NB4 (cell line): ENCODE measurements at regions not wholly inside any gene's neighbourhood (a gene's known extent, or its start where the extent isn't known, plus 50 kb on each side); places are given as distances from the start of the nearest gene placed in this dataset.

Source experiments
- DNase-seq: peaks from one replicate; pipeline ENCODE4 v3.0.0; 2010; ENCODE audit warnings: low read depth
- H3K4me3 ChIP-seq: one replicate; pipeline ENCODE4 v1.5.1; 2011; ENCODE audit warnings: mild to moderate bottlenecking, low read depth, low read length, moderate library complexity
- CTCF ChIP-seq: IDR thresholded peaks from one replicate; pipeline ENCODE4 v1.5.1; 2012; ENCODE audit warnings: low read depth, low read length
- MAX ChIP-seq: IDR thresholded peaks from 2 replicates; pipeline ENCODE4 v1.6.1; 2011; ENCODE audit warnings: low read depth, low read length
- MYC ChIP-seq: IDR thresholded peaks from 2 replicates; pipeline ENCODE4 v1.6.1; 2011; ENCODE audit warnings: low read depth, low read length
- POLR2A ChIP-seq: IDR thresholded peaks from 2 replicates; pipeline ENCODE4 v1.6.1; 2011; ENCODE audit warnings: mild to moderate bottlenecking; ENCODE audit not compliant: insufficient read length; ENCODE audit errors: extremely low read depth

- no peak overlapping the region for H3K4me3 ChIP-seq
- TF ChIP-seq MAX (no peak), POLR2A (no peak), CTCF (no peak), MYC (no peak)
- DNase-seq, result no peak
Measured at GRCh38 chr16:65861131-65861731, 505.3 kb upstream of the CDH5 start.

GRCh38 chr16:65855171-65856145 is 511.0 kb upstream of the CDH5 start:
- no peak for DNase-seq
- no peak overlapping the region for H3K4me3 ChIP-seq
- TF ChIP-seq POLR2A (no peak), MAX (no peak), MYC (no peak), CTCF (no peak)

- no peak overlapping the region for H3K4me3 ChIP-seq
- no peak for DNase-seq
- TF ChIP-seq MAX (no peak), POLR2A (no peak), CTCF (no peak), MYC (no peak)
Measured at GRCh38 chr16:65846210-65846602, 520.3 kb upstream of the CDH5 start.

- DNase-seq, result no peak
- TF ChIP-seq MYC (no peak), MAX (no peak), CTCF (no peak), POLR2A (no peak)
- no peak overlapping the region for H3K4me3 ChIP-seq
Measured at GRCh38 chr16:65845466-65846209, 520.9 kb upstream of the CDH5 start.

- DNase-seq, result no peak
- no peak for TF ChIP-seq MYC
- H3K4me3 ChIP-seq, result no peak overlapping the region
Measured at GRCh38 chr16:65843941-65844340, 522.5 kb upstream of the CDH5 start.

GRCh38 chr16:65842067-65842466 is 524.4 kb upstream of the CDH5 start:
- DNase-seq, result no peak
- TF ChIP-seq MAX, result no peak
- no peak for TF ChIP-seq MYC
- TF ChIP-seq POLR2A, result no peak
- TF ChIP-seq CTCF, result no peak
- H3K4me3 ChIP-seq, result no peak overlapping the region
